Endothelial cell of umbilical vein (primary cell): ENCODE measurements at regions not wholly inside any gene's neighbourhood (a gene's known extent, or its start where the extent isn't known, plus 50 kb on each side); places are given as distances from the start of the nearest gene placed in this dataset.

Experiments
- BruUV-seq: library from RNA; stranded (reverse); fragments of 400-500 nt; replicated peaks from 2 replicates; lab custom pipeline; 2021; lab: Mats Ljungman, UMichigan
- CTCF ChIA-PET: fragments of 300-600, 350-600 bp; sonication (Branson Sonifier 250); formaldehyde crosslinking; loops from one replicate; lab custom pipeline; 2021; ENCODE audit warnings: antibody characterized with exemption, inconsistent platforms; lab: Charles Lee
- POLR2A ChIA-PET: fragments of 300-600, 350-600 bp; sonication (Branson Sonifier 250); formaldehyde crosslinking; loops from one replicate; lab custom pipeline; 2021; ENCODE audit warnings: antibody characterized with exemption, inconsistent platforms; lab: Charles Lee
- DNase-seq: peaks from one replicate; pipeline ENCODE4 v3.0.0-alpha.2; 2011; ENCODE audit warnings: low read depth, low spot score
- FAIRE-seq: peaks from 2 replicates; lab custom pipeline; 2011; peaks lifted over from hg19 to GRCh38; lab: Jason Lieb, UNC
- H2AFZ ChIP-seq: 2 replicates; pipeline ENCODE4 v1.6.0; 2012; ENCODE audit warnings: low read depth, low read length, control low read depth, inconsistent platforms
- H3K27ac ChIP-seq: 2 replicates; pipeline ENCODE4 v1.5.1; 2011; ENCODE audit warnings: low read depth, mild to moderate bottlenecking, control low read depth, low read length, moderate library complexity; ENCODE audit not compliant: insufficient read depth
- H3K27me3 ChIP-seq, 2 experiments: 2 replicates each; pipeline versions ENCODE4 v1.6.0 to v1.6.1; 2011; ENCODE audit warnings: low read length in 2 of 2, mixed read lengths in 1 of 2; ENCODE audit not compliant: control insufficient read depth in 2 of 2, insufficient read depth in 2 of 2
- H3K36me3 ChIP-seq, 2 experiments: 2 replicates in 1 of 2; 3 replicates in 1 of 2; pipeline ENCODE4 v1.5.1; 2011; ENCODE audit warnings: low read length in 2 of 2, mild to moderate bottlenecking in 1 of 2, moderate library complexity in 1 of 2; ENCODE audit not compliant: control insufficient read depth in 2 of 2, insufficient read depth in 2 of 2; ENCODE audit errors: extremely low read depth in 1 of 2
- H3K4me1 ChIP-seq: 3 replicates; pipeline ENCODE4 v1.5.1; 2011; ENCODE audit warnings: mild to moderate bottlenecking, low read length; ENCODE audit not compliant: control insufficient read depth, insufficient read depth; ENCODE audit errors: extremely low read depth
- H3K4me2 ChIP-seq: 2 replicates; pipeline ENCODE4 v1.6.1; 2011; ENCODE audit warnings: low read length, control low read depth, mixed read lengths; ENCODE audit not compliant: insufficient read depth
- H3K4me3 ChIP-seq, 3 experiments: fragments of 200-600 bp in 1 of 3; sonication (generic), shearing (Covaris generic) in 1 of 3; replicated peaks in 1 of 3; 2 replicates each; pipeline ENCODE4 v1.5.1; 2011 to 2016; ENCODE audit warnings: control low read depth in 3 of 3, low read length in 3 of 3, mild to moderate bottlenecking in 2 of 3, inconsistent platforms in 1 of 3, low read depth in 1 of 3, moderate library complexity in 1 of 3; ENCODE audit not compliant: insufficient read depth in 1 of 3
- H3K79me2 ChIP-seq: 2 replicates; pipeline ENCODE4 v1.6.0; 2012; ENCODE audit warnings: low read length, inconsistent platforms; ENCODE audit not compliant: control insufficient read depth, insufficient read depth
- H3K9ac ChIP-seq: replicated peaks from 2 replicates; pipeline ENCODE3; 2011; ENCODE audit warnings: low read length, control low read depth; ENCODE audit not compliant: insufficient read depth; ENCODE audit errors: extremely low read depth
- H3K9me1 ChIP-seq: replicated peaks from 3 replicates; pipeline ENCODE4 v1.6.0; 2011; ENCODE audit warnings: mild to moderate bottlenecking, low read length; ENCODE audit not compliant: control insufficient read depth, insufficient read depth; ENCODE audit errors: extremely low read depth
- H3K9me3 ChIP-seq: replicated peaks from 2 replicates; pipeline ENCODE4 v1.5.1; 2012; ENCODE audit warnings: low read length, inconsistent platforms; ENCODE audit not compliant: control insufficient read depth, insufficient read depth
- H4K20me1 ChIP-seq: replicated peaks from 2 replicates; pipeline ENCODE3; 2011; ENCODE audit warnings: mild to moderate bottlenecking, low read length; ENCODE audit not compliant: control insufficient read depth, insufficient read depth; ENCODE audit errors: extremely low read depth
- FOS ChIP-seq: IDR thresholded peaks from 2 replicates; pipeline ENCODE4 v1.6.1; 2011; ENCODE audit warnings: mild to moderate bottlenecking, low read length, moderate library complexity, borderline replicate concordance; ENCODE audit not compliant: insufficient read depth
- GATA2 ChIP-seq: IDR thresholded peaks from 2 replicates; pipeline ENCODE4 v1.7.0; 2011; ENCODE audit warnings: low read depth, mild to moderate bottlenecking, moderate library complexity, mixed read lengths, low read length; ENCODE audit not compliant: insufficient read length, insufficient read depth
- JUN ChIP-seq: IDR thresholded peaks from 2 replicates; pipeline ENCODE4 v1.6.1; 2011; ENCODE audit warnings: borderline replicate concordance, low read depth; ENCODE audit not compliant: insufficient read length, insufficient read depth
- MYC ChIP-seq: IDR thresholded peaks from one replicate; pipeline ENCODE4 v1.6.1; 2011; ENCODE audit warnings: mild to moderate bottlenecking, low read depth, low read length
- dilution Hi-C: fragments of 300-500 bp; cut with MboI; formaldehyde crosslinking; loops from one replicate; pipeline ENCODE4 v1.15.0; 2019; ENCODE audit warnings: low sequenced_read_pairs; ENCODE audit not compliant: extremely low pct_ligation_motif_present
- intact Hi-C: fragments of 100-400 bp; cut with micrococcal nuclease; formaldehyde crosslinking; loops from one replicate; pipeline ENCODE4 v1.10.0; 2022

GRCh38 chr6:50217841-50218240 lies 168.1 kb upstream of the DEFB112 start:
- no peaks in the 10 kb centered on the region for H3K9me1 ChIP-seq
- no peaks in the 10 kb centered on the region for H3K36me3 ChIP-seq
- H2AFZ ChIP-seq, result no peak overlapping the region
- no peak overlapping the region for H3K4me3 ChIP-seq
- dilution Hi-C loops, result no loop called here
- DNase-seq (no peak), FAIRE-seq (no peak)
- H3K27me3 ChIP-seq, result no peaks in the 10 kb centered on the region
- no peaks in the 10 kb centered on the region for H3K4me1 ChIP-seq
- TF ChIP-seq JUN (no peak), GATA2 (no peak), MYC (no peak), FOS (no peak)
- no peak overlapping the region for H3K4me2 ChIP-seq
- H3K79me2 ChIP-seq, result no peaks in the 10 kb centered on the region
- intact Hi-C loops, result no loop called here
- H3K9ac ChIP-seq, result no peak overlapping the region
- ChIA-PET CTCF (interaction anchor here (0.8 kb wide), 1 partner anchor 89 kb away, joined by 3 read pairs; no protein-coding TSS in a partner anchor), POLR2A (no interaction called here)
- H3K27ac ChIP-seq, result no peak overlapping the region
- no TSS peak for BruUV-seq
- no peaks in the 10 kb centered on the region for H4K20me1 ChIP-seq
- H3K9me3 ChIP-seq, result no peaks in the 10 kb centered on the region

GRCh38 chr6:50236164-50236563 lies 186.4 kb upstream of the DEFB112 start:
- POLR2A ChIA-PET, result no interaction called here
- Histone ChIP-seq H3K9me3 (peaks cover 8% of the 10 kb centered on the region), H3K27ac (no peak overlapping the region), H4K20me1 (no peaks in the 10 kb centered on the region), H3K9ac (no peak overlapping the region), H3K4me3 (no peak overlapping the region), H2AFZ (no peak overlapping the region), H3K27me3 (no peaks in the 10 kb centered on the region), H3K4me2 (no peak overlapping the region), H3K4me1 (no peaks in the 10 kb centered on the region), H3K79me2 (no peaks in the 10 kb centered on the region), H3K36me3 (no peaks in the 10 kb centered on the region), H3K9me1 (no peaks in the 10 kb centered on the region)
- dilution Hi-C loops, result no loop called here
- CTCF ChIA-PET, result no interaction called here
- DNase-seq (no peak), FAIRE-seq (no peak)
- intact Hi-C loops, result no loop called here
- TF ChIP-seq FOS, result no peak
- BruUV-seq, result no TSS peak
